Gastroesophageal sphincter (tissue), 3 donors: ENCODE measurements at regions not wholly inside any gene's neighbourhood (a gene's known extent, or its start where the extent isn't known, plus 50 kb on each side); places are given as distances from the start of the nearest gene placed in this dataset.

Source experiments
- CTCF ChIP-seq, 4 experiments: fragments of 200-600 bp in 2 of 4; fragments of 450-650 bp in 2 of 4; sonication (generic) in 1 of 4; IDR thresholded peaks; one replicate each; pipeline ENCODE4 v1.5.1; 2017 to 2019; ENCODE audit warnings: antibody characterized with exemption in 4 of 4, mild to moderate bottlenecking in 2 of 4, moderate library complexity in 2 of 4
- EP300 ChIP-seq: sonication (generic); formaldehyde crosslinking; IDR thresholded peaks from one replicate; pipeline ENCODE4 v1.6.1; 2017; ENCODE audit warnings: antibody characterized with exemption, mild to moderate bottlenecking
- POLR2A ChIP-seq, 2 donors: fragments of 450-650 bp; IDR thresholded peaks; one replicate each; pipeline ENCODE4 v1.6.1; 2017; ENCODE audit warnings: antibody characterized with exemption in 2 of 2, mild to moderate bottlenecking in 2 of 2, moderate library complexity in 1 of 2
- POLR2AphosphoS5 ChIP-seq: sonication (generic); formaldehyde crosslinking; IDR thresholded peaks from one replicate; pipeline ENCODE4 v1.6.1; 2017; ENCODE audit warnings: antibody characterized with exemption

GRCh38 chr2:78109272-78109671 is 587.1 kb upstream of the LRRTM4 start:
- TF ChIP-seq CTCF (IDR thresholded peaks at IDR 0.05) (no peak), POLR2AphosphoS5 (no peak), EP300 (no peak), POLR2A (IDR thresholded peaks at IDR 0.05) (no peak)
